NCI-H2196 treated with DMSO at 0.1 percent for 48 hours (cell line): ENCODE measurements at regions not wholly inside any gene's neighbourhood (a gene's known extent, or its start where the extent isn't known, plus 50 kb on each side); places are given as distances from the start of the nearest gene placed in this dataset.
"Not testable (repeated sequence)": the region's sequence is repeated elsewhere in the genome, so short reads cannot be mapped to it uniquely, and the experiment has no call there.

Experiments used
- DNase-seq: peaks from one replicate; lab custom pipeline; 2025; ENCODE audit not compliant: unreplicated experiment; lab: John Stamatoyannopoulos, UW

- DNase-seq: no peak
Measured at GRCh38 chr2:241999184-241999583, 129.7 kb downstream of the RTP5 start.

GRCh38 chr2:242001853-242002252, 132.3 kb downstream of the RTP5 start:
- no peak for DNase-seq

- no peak for DNase-seq
Measured at GRCh38 chr2:242002944-242003343, 133.4 kb downstream of the RTP5 start.

- no peak for DNase-seq
Measured at GRCh38 chr2:242004223-242004901, 134.8 kb downstream of the RTP5 start.

GRCh38 chr2:242004902-242005230, 135.3 kb downstream of the RTP5 start:
- no peak for DNase-seq

- DNase-seq: not testable (repeated sequence)
Measured at GRCh38 chr2:242006091-242006634, 136.6 kb downstream of the RTP5 start.

GRCh38 chr2:242008908-242009307, 139.4 kb downstream of the RTP5 start:
- DNase-seq: not testable (repeated sequence)

GRCh38 chr2:242009846-242010245, 140.3 kb downstream of the RTP5 start:
- not testable (repeated sequence) for DNase-seq

- DNase-seq: not testable (repeated sequence)
Measured at GRCh38 chr2:242010252-242011166, 141.0 kb downstream of the RTP5 start.

- DNase-seq: no peak
Measured at GRCh38 chr2:242011167-242011513, 141.6 kb downstream of the RTP5 start.

- DNase-seq: no peak
Measured at GRCh38 chr2:242011516-242011915, 142.0 kb downstream of the RTP5 start.

- no peak for DNase-seq
Measured at GRCh38 chr2:242011991-242012764, 142.6 kb downstream of the RTP5 start.

GRCh38 chr2:242012956-242013764, 143.6 kb downstream of the RTP5 start:
- no peak for DNase-seq

- DNase-seq: no peak
Measured at GRCh38 chr2:242013771-242014170, 144.2 kb downstream of the RTP5 start.

- DNase-seq: no peak
Measured at GRCh38 chr2:242015108-242016065, 145.9 kb downstream of the RTP5 start.

- DNase-seq: no peak
Measured at GRCh38 chr2:242017086-242017485, 147.6 kb downstream of the RTP5 start.

- DNase-seq: not testable (repeated sequence)
Measured at GRCh38 chr2:242018416-242018815, 148.9 kb downstream of the RTP5 start.

GRCh38 chr2:242019344-242019743, 149.8 kb downstream of the RTP5 start:
- DNase-seq: no peak

GRCh38 chr2:242020196-242021004, 150.9 kb downstream of the RTP5 start:
- DNase-seq: no peak
